Left ventricle myocardium inferior (tissue), 1 donor: ENCODE measurements at regions not wholly inside any gene's neighbourhood (a gene's known extent, or its start where the extent isn't known, plus 50 kb on each side); places are given as distances from the start of the nearest gene placed in this dataset.

Experiments used
- DNase-seq: peaks from one replicate; pipeline ENCODE4 v3.0.0-alpha.2; 2020
- H3K27ac ChIP-seq: fragments of 200-600 bp; replicated peaks from 2 replicates; pipeline ENCODE4 v1.8.0; 2021
- H3K27me3 ChIP-seq: fragments of 200-600 bp; 2 replicates; pipeline ENCODE4 v1.8.0; 2021; ENCODE audit warnings: low read depth
- H3K36me3 ChIP-seq: fragments of 200-600 bp; 2 replicates; pipeline ENCODE4 v1.8.0; 2021
- H3K4me1 ChIP-seq: fragments of 200-600 bp; 2 replicates; pipeline ENCODE4 v1.8.0; 2021
- H3K4me3 ChIP-seq: fragments of 200-600 bp; 2 replicates; pipeline ENCODE4 v1.8.0; 2021; ENCODE audit warnings: mild to moderate bottlenecking, moderate library complexity
- H3K9me3 ChIP-seq: fragments of 200-600 bp; replicated peaks from 2 replicates; pipeline ENCODE4 v1.8.0; 2021
- intact Hi-C: fragments of 100-400 bp; cut with micrococcal nuclease; formaldehyde crosslinking; loops from one replicate; pipeline ENCODE4 v1.11.0; 2022
- TF ChIP-seq, protein P1 (sequence below): fragments of 200-600 bp; IDR thresholded peaks from 2 replicates; pipeline ENCODE4 v1.8.0; 2021; ENCODE audit warnings: antibody characterized with exemption, mild to moderate bottlenecking, borderline replicate concordance
- donor health status: DM: no; HTN: yes; CAD: no; lungs with severe emphysema.

DNA sequence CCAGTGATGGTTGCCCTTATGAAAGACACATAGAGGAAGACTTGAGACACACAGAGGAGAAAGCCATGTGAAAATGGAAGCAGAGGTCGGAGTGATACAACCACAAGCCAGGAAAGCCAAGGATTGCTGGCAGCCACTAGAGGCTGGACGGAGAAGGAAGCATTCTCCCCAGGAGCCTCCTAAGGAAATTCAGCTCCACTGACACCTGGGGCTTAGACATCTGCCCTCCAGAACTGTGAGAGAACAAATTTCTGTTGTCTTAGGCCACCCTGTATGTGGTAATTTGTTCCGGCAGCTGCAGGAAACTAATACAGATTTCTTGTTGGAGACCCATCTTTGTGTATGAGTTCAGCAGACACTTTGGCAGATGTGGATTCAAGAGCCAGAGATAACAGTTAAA is 126.9 kb upstream of the ATP1A1 start:
- intact Hi-C loops, result no loop called here
- Histone ChIP-seq H3K9me3 (no peaks in the 10 kb centered on the region), H3K27ac (no peak overlapping the region), H3K36me3 (no peaks in the 10 kb centered on the region), H3K4me3 (no peak overlapping the region), H3K27me3 (no peaks in the 10 kb centered on the region), H3K4me1 (peaks cover 13% of the 10 kb centered on the region)
- TF ChIP-seq, protein P1, sequence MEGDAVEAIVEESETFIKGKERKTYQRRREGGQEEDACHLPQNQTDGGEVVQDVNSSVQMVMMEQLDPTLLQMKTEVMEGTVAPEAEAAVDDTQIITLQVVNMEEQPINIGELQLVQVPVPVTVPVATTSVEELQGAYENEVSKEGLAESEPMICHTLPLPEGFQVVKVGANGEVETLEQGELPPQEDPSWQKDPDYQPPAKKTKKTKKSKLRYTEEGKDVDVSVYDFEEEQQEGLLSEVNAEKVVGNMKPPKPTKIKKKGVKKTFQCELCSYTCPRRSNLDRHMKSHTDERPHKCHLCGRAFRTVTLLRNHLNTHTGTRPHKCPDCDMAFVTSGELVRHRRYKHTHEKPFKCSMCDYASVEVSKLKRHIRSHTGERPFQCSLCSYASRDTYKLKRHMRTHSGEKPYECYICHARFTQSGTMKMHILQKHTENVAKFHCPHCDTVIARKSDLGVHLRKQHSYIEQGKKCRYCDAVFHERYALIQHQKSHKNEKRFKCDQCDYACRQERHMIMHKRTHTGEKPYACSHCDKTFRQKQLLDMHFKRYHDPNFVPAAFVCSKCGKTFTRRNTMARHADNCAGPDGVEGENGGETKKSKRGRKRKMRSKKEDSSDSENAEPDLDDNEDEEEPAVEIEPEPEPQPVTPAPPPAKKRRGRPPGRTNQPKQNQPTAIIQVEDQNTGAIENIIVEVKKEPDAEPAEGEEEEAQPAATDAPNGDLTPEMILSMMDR, result no peak
- no peak for DNase-seq

DNA sequence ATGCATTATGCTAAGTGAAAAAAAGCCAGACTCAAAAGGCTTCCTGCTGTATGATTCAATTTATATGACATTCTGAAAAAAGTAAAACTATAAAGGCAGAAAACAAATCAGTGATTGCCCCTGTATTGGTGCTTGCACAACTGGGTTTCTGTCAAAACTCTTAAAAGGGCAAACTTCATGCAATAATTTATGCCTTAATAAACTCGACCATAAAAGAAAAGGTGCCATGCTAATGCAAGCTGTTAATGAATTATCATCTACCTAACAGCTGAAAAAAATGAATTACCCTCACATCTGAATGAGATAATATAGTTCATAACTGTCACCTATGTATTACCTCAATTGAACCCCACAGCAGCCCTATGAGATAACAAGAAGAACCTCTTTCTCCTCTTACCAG is 120.8 kb upstream of the ATP1A1 start:
- no peak overlapping the region for H3K4me3 ChIP-seq
- H3K4me1 ChIP-seq, result peaks cover 6% of the 10 kb centered on the region
- no peaks in the 10 kb centered on the region for H3K9me3 ChIP-seq
- no peak for DNase-seq
- no peak overlapping the region for H3K27ac ChIP-seq
- H3K36me3 ChIP-seq, result no peaks in the 10 kb centered on the region
- TF ChIP-seq, protein P1, result no peak
- intact Hi-C loops, result no loop called here
- no peaks in the 10 kb centered on the region for H3K27me3 ChIP-seq

DNA sequence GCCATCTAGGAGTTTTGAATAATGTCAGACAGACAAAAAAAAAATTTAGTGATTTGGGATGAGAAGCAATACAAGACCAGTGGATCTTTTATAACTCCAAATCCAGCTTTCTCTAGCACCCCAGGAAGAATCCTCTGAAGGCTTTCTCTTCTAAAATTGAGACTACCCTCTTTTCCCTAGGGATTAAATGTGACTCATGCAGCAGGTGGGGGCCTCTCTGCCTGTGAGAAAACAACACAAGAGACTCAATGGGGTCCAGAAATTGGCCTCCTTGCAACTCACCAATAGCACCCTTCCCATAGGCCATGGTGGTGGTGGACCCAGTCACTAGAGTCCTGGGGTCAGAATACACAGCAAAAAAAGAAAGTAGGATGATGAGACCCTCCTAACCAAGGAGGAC is 120.3 kb upstream of the ATP1A1 start:
- TF ChIP-seq, protein P1, result no peak
- H3K4me1 ChIP-seq, result peaks cover 6% of the 10 kb centered on the region
- H3K27ac ChIP-seq, result no peak overlapping the region
- no peak for DNase-seq
- intact Hi-C loops, result no loop called here
- H3K4me3 ChIP-seq, result no peak overlapping the region
- no peaks in the 10 kb centered on the region for H3K36me3 ChIP-seq
- H3K27me3 ChIP-seq, result no peaks in the 10 kb centered on the region
- H3K9me3 ChIP-seq, result no peaks in the 10 kb centered on the region

DNA sequence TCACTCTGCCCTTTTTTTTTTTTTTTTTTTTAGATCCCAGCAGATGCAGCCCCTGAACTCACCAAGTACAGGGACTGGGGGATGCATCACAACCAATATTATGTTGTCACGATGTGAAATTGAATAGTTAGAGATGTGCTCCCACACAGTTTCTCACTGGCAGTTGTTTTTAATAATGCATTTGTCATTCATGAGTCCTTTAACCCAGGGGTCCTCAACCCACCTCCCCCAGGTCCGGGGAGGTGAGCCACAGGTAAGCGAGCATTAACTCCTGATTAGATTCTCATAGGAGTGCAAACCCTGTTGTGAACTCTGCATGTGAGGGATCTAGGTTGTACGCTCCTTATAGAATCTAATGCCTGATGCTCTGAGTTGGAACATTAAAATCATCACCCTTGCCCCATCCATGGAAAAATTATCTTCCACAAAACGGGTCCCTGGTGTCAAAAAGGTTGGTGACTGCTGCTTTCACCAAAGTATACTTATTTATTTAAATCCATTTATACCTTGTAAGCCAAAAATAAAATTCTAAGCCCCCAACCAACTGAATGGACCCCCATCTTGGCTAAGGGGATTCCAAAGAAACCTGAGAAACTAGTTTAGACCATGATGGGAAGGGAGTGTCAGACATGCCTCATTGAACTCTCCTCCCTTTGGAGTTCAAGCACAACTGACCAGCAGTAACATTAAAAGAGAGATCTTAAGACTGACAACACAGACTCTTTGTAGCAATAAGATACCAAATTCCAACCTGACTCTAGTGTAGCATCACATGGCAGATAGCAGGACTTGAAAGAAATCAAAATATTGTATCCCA is 119.3 kb upstream of the ATP1A1 start:
- H3K36me3 ChIP-seq, result no peaks in the 10 kb centered on the region
- no peaks in the 10 kb centered on the region for H3K9me3 ChIP-seq
- peaks cover 6% of the 10 kb centered on the region for H3K4me1 ChIP-seq
- H3K4me3 ChIP-seq, result no peak overlapping the region
- TF ChIP-seq, protein P1, result no peak
- no peaks in the 10 kb centered on the region for H3K27me3 ChIP-seq
- intact Hi-C loops, result no loop called here
- DNase-seq, result no peak
- H3K27ac ChIP-seq, result no peak overlapping the region

DNA sequence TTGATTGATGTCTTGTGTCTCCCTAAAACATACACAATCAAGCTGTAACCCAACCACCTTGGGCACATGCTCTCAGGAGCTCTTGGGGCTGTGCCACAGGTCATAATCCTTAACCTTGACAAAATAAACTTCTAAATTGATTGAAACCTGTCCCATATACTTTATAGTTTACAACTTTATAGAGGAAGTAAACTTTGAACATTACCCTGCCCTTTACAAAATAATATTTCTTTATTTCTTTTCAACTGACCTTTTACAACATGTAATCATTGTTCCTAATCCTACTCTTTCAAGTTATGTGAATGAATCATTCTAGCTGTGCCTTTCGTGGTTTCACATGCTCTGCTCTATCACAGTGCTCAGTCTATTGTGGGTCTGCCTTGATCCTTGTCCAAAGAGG is 118.3 kb upstream of the ATP1A1 start:
- TF ChIP-seq, protein P1, result no peak
- H3K9me3 ChIP-seq, result no peaks in the 10 kb centered on the region
- no peaks in the 10 kb centered on the region for H3K36me3 ChIP-seq
- no peak for DNase-seq
- intact Hi-C loops, result no loop called here
- H3K27me3 ChIP-seq, result no peaks in the 10 kb centered on the region
- no peak overlapping the region for H3K4me3 ChIP-seq
- no peak overlapping the region for H3K27ac ChIP-seq
- H3K4me1 ChIP-seq, result peaks cover 6% of the 10 kb centered on the region
